NCI-H2081 (cell line): ENCODE measurements at regions not wholly inside any gene's neighbourhood (a gene's known extent, or its start where the extent isn't known, plus 50 kb on each side); places are given as distances from the start of the nearest gene placed in this dataset.
"Not testable (repeated sequence)": the region's sequence is repeated elsewhere in the genome, so short reads cannot be mapped to it uniquely, and the experiment has no call there.

Source experiments
- DNase-seq, 2 experiments: peaks; one replicate each; lab custom pipeline; 2025; lab: John Stamatoyannopoulos, UW

DNA sequence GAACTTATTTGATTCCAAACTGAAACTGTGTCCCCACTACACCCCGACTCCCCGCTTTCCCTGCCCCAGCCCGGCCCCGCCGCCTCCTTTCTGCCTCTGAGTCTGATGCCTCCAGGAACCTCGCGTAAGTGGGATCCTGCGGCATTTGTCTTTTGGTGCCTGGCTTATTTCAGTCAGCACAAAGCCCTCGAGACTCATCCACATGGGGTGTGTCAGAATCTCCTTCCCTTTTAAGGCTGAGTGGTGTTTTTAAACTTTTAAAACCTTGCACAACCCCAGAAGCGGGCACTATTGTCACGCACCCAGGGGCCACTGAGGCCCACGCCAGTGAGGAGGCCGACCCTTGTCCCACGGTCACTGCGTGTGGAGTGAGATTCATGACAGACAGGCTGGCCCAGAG lies 206.9 kb downstream of the NPIPB11 start:
- not testable (repeated sequence) for DNase-seq

DNA sequence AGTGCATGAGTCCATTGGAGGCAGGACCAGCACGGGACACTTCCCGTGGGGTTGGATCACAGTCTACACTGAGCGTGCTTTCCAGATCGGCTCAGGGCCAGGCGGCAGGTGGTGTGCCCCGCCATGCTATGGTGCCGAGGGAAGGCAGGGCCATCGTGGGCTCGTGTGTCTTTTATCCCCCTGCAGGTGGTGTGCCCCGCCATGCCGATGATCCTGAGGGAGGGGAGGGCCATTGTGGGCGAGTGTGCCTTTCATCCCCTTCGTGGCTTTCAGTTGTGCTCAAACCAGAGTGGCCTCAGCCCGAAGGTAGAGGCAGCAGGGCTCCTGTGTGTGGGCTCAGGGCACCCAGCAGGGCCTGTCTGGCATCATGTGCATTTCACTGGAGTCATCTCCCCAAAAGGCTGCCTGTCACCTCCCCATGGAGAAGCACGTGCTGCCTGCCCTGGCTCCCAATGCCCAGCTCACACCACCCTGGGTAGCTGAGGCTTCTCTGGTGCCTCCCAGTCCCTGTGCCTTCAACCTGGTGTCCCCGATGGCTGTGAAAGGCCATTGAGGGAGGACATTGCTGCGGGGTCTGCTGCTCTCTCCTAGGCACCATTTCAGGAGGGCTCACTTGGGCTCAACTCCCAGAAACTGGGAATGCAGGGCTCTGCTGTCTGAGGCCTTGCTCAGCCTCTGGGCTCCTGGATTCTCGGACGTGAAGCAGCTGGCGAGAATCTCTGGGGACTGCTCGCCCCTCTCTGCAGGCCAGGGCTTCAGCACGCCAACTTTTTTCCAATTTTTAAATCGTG lies 207.6 kb downstream of the NPIPB11 start:
- DNase-seq = no peak

DNA sequence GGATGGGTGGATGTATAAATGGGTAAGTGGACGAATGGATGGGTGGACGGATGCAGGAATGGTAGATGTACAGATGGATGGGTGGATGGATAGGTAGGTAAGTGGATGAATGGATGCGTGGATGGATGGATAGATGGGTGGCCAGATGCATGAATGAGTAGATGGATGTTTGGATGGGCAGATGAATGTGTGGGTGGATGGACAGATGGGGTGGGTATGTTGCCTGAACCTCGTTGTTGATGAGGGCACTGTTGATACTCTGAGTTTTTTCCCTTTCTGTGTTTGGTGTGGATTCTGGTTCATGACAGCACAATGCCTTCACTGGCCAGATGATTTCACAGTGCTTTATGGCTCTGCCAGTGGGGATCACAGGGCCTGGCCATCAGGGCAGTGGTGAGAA lies 208.3 kb downstream of the NPIPB11 start:
- no peak for DNase-seq

DNA sequence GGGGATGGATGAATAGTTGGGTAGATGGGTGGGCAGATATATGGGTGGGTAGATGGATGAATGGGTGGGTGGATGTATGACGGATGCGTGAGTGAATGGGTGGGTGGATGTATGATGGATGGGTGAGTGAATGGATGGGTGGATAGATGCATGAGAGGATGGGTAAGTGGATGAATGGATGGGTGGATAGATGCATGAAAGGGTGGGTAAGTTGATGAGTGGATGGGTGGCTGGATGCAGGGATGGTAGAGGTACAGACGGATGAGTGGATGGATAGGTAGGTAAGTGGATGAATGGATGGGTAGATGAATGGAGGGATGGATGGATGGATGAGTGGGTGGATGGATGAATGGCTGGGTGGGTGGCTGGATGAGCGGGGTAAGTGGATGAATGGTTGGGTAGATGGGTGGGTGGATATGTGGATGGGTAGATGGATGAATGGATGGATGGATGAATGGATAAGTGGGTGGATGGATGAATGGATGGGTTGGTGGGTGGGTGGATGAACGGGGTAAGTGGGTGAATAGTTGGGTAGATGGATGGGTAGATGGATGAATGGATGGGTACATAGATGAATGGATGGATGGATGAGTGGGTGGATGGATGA lies 208.9 kb downstream of the NPIPB11 start:
- DNase-seq = not testable (repeated sequence)

DNA sequence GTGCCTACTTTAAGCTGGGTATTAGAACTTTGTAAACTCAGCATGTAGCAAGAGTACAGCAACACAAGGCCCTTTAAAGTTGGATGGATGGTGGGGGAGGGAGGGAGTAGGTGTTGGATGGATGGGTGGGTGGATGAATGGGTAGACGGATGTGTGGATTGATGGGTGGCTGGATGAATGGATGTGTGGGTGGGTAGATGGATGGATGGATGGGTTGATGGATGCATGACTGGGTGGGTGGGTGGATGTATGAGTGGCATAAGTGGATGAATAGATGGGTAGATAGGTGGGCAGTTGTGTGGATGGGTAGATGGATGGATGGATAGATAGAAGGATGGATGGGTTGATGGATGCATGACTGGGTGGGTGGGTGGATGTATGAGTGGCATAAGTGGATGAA lies 209.8 kb downstream of the NPIPB11 start:
- not testable (repeated sequence) for DNase-seq

DNA sequence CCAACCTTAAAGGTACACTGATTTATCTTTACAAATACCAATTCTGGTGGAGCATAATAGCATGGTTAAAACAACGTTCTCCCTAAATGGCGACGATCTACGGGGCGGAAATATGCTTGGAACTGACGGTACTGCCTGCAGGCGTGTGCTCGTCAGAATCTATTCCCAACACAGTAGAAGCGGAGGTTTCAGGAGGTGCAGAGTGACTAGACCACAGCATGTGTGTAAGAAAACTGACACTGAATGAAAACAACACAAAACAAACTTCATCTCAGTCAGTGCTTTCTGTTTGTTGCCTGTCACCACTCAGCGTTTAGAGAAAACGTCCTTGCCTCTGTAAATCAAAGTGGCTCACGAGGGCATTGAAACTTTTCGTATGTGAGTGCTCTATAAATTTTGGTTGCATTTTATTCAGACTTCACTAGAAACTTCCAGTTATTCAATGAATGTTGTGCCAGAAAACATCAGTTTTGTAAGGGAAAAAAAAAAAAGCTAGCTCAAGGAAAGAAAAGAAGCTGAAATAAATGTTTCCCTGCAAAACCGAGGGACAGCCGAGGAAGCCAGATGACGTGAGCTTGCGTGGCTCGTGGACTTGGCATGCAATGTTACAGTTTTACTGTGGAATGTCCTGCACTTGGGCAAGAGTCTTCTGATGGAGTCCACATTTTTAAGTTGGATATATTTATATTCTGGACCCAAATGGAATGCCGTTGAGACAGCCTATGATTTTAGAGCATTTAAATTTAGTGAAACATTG lies 210.4 kb downstream of the LAT start:
- not testable (repeated sequence) for DNase-seq

DNA sequence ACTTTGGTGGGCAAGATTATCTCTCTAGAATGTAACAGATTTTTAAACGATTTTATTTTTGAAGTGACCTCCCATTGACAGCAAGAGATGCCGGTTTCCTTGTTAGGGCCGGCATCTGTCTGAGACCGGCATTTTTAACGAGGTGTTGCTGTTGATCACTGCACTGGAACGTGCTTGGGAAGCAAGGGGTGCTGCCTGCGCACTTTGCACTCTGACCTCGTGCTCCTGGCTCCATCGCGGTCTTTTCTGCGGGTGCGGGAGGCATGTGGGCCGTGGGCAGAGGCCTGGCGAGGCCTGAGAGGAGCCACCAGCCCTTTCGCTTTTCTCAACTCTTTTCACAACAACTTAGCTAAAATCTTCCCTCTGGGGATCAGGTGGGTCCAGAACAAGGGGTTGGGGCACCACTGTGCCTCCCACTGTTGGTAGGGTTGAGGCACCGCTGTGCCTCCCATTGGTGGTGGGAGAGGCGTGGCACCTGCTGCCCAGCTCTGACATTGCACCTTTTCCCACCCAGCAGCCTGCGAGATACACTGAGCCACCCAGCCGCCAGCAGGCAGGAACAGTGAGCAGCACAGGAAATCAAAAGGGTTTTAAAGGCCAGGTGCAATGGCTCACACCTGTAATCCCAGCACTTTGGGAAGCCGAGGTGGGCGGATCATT lies 209.5 kb downstream of the LAT start:
- not testable (repeated sequence) for DNase-seq

DNA sequence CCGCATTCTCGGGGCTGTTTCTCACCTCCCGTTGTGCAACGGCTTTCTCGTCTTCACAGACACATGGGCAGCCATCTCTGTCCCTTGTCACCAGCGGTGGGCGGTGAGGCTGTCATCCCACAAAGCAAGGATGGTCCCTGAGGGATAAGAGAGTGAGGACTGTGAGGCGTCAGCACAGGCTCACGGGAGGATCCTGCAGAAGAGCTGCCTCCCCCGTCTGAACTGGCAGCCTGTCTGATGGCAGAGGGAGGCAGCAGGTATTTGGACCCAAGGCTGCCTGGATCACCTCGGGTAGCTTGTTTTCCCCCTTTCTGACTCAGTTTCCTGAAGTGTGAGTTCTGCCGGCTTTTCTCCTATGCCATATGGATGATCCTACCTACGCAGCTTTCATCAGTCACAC lies 208.8 kb downstream of the LAT start:
- DNase-seq = not testable (repeated sequence)

DNA sequence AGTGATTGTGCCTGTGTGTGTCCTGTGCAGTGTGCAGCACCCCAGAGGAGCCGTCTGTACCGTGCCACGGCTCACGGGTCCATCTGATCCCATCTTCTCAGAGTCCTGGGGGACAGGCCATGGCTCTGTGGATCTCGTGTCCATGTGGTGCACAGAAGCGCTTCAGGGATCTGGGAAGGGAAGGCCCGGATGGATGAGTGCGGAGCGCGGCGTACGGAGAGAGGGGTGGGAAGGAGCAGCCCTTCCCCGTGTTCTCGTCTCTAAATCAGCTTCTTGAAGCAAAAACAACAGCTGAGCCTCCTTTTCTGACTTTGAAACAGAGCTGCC lies 208.4 kb downstream of the LAT start:
- DNase-seq = not testable (repeated sequence)

DNA sequence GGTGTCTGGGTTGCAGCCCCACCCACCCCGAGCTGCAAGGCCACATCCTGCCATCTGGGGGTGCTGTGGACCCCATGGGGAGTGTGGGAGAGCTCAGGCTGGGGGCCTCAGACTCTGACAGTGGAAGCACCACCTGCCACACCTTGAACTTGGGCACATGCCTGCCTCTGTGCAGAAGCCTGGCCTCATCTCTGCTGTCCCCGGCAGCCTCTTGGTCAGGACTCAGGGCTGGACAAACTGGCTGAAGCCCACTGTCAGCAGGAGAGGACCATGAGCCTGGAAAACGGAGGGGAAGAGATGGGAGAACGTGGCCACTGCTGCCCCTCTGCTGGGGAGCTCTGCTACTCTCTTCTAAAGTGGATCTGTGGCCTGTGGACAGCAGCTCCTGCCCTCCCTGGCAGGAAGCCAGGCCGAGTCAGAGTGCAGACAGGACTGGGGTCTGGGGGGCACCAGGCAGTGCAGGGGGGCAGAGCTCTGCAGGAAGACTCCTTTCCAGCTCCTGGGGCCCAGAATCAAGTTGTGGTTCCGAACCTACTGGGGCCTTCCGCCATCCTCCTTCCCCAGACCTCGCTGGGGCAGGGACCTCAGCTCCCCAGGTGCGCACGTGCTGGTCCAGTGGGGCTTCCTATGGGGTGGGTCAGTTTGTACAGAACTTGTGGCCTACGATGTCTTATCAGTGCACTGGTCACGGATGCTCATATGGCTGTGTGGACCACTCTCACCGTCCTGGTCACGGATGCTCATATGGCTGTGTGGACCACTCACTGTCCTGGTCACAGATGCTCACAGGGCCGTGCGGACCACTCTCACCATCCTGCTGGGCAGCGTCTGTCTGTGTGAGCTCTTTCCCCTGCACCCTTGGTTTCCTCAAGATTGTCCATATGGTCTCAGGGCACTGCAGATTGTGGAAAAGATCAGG lies 207.7 kb downstream of the LAT start:
- no peak for DNase-seq

DNA sequence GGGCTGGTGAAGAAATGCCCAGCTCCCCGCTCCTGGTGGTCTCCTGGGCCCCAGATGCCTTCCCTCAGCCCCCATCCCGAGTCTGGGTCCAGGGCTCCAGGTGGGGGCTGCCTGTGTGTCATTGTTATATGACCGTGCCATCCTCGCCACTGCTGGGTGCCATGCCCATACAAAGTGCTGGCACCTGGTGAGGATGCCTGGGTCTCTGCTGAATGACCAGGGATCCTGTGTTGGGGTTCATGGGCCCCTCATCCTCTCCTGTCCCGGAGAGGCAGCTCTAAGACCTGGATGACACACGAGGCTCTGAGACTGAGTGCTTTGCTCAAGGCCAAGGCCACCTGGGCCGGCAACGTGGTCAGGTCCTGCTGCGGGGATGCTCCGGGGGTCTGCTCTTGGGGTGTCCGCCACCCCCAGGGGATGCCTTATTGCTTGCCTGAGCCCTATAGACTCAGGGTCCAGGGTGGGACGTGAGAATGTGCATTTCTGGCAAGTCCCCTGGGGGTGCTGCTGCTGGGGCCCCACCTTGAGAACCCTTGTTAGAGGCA lies 206.9 kb downstream of the LAT start:
- DNase-seq = not testable (repeated sequence)

DNA sequence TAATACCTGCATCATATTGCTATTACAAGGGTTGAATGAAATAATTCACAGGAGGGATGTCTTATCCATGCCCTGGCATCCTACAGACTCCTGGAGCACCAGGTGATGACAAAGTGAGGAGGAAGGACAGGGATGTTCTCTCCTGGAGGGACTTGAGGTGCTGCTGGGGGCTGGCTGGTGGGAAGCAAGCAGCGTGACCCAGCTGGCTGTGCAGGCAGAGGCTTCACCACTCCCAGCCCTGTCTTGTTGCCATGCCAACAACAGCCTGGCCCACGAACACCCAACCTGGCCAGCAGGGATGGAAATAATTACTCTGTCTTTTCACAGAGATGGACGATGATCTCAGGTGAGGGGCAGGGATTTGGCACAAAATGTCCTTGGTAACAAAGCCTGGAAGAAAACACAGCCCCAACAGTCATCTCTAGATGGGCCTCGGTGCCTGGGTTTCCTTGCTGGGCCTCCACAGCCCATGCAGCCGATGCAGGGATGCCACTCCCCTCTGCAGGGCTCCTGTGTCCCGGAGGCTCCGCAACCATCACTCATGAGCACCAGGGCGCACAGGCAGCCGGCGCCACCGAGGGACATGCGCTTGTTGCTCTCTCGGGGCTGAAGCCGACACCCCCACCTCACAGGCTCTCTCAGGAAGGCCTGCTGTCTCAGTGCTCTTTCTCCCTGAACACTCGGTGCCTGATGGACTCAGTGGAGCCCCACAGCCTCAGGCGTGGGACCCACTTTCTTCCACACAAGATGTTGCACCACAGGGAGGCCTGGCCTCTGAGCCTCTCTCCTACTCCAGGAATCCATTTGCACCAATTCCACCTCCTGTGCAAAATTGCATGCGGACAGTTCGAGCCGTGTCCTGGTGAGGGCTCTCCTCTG lies 205.9 kb downstream of the LAT start:
- DNase-seq = not testable (repeated sequence)

DNA sequence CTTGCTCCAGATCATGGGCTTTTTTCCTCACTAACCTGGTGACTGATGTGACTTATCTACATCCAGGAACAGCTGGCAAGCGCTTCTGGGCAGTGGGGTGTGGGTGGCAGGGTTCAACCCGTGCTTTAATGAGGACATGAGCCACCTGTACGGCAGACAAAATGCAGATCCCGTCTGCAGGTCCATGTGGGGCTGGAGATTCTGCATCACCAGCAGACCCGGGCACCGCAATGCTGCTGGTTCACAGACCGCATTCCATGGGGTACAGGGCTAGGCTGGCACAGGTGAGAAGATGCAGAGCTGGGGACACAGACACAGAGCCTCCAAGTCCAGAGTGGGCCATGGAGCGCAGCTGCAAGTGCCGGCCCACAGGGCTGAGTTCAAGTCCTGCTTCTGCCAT lies 204.0 kb downstream of the LAT start:
- not testable (repeated sequence) for DNase-seq

DNA sequence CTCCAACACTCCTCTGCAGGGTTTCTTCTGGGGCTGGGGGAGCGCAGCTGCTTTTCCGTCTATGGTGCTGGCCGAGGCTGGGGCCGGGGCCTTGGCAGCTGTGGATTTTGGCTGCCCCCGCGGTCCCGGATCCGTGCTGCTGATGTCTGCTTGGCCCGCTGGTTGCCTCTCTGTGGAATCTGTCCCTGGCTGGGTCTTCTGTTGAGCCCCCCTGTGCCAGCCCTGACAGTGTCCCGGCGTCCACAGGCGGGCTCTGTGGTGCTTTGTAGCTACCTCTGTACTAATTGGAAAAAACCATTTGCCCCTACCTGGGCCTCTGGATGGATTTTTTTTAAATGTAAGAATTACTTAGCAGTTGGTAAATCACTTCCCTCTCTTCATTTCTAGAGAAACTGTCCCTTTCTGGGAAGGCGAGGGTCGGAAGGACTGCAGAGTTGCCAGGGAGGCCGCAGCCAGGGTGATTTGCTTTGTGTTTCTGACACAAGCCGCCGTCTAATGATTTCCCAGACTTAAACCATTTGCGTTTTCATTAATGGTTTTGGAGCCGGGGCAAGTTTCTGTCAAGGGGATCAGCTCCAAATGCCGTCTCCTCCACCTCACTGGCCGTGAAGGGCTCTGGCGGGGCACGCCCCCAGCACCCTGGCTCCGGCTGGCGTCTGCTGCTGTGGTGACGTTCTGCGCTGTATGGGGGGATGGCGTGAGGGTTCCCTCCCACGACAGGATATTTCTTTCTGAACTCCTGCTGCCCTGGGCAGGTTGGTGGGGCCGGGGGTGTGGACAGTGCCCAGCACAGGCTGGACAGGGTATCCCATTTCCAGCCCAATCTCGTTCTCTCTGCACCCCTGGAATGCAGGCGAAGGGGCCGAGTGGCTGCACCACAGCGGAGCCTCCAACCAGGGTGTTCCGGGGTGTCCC lies 201.7 kb downstream of the LAT start:
- not testable (repeated sequence) for DNase-seq

DNA sequence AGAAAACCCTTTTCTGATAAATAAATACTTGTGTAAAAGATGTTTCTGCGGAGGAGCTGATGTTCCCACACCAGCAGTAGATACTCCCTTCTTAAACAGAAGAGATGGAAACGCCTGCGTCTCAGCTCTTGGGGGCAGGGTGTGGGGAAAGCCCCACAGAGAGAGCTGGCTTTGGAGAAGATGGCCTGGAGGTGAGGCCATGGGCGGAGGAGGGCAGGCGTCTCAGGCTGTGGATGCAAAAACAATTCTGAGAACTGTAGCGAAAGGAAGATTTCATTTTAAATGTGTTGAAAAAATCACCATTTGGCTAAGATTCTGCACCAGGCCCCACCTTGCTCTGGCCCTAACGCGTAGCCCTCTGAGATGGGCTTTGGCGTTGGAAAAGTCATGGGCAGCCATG lies 201.0 kb downstream of the LAT start:
- not testable (repeated sequence) for DNase-seq

DNA sequence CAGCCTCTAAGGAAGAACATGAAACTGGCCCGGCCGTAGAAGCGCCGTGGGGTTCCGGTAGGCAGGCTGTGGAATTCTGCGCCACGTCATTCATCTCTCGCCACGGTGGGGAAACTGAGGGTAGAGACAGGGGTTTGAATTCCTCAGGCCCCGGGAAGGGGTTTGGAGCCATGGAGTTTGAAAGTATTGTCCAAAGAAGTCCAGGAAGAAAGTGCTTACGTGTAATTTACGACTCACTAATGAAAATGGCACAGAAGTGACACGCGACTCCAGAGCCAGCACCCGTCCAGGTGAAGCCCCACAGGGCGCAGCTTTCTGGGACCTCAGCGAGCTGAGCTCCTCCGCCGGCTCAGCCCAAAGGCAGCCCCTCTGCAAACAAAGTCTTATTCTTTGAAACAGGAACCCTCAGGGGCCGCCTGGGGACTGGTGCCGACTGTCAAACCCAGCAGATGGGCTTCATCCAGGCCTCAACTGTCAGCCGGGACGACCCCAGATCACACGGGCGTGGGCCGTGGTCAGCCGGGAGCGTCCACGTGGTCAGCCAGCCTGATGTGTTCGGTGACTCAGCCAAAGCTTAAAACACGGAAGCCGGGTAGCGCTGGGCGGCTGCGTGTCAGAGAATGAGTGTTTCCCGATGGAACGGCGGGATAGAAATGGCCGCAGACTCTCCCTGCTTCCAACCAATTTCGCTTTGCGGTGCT lies 200.0 kb downstream of the LAT start:
- DNase-seq = not testable (repeated sequence)

DNA sequence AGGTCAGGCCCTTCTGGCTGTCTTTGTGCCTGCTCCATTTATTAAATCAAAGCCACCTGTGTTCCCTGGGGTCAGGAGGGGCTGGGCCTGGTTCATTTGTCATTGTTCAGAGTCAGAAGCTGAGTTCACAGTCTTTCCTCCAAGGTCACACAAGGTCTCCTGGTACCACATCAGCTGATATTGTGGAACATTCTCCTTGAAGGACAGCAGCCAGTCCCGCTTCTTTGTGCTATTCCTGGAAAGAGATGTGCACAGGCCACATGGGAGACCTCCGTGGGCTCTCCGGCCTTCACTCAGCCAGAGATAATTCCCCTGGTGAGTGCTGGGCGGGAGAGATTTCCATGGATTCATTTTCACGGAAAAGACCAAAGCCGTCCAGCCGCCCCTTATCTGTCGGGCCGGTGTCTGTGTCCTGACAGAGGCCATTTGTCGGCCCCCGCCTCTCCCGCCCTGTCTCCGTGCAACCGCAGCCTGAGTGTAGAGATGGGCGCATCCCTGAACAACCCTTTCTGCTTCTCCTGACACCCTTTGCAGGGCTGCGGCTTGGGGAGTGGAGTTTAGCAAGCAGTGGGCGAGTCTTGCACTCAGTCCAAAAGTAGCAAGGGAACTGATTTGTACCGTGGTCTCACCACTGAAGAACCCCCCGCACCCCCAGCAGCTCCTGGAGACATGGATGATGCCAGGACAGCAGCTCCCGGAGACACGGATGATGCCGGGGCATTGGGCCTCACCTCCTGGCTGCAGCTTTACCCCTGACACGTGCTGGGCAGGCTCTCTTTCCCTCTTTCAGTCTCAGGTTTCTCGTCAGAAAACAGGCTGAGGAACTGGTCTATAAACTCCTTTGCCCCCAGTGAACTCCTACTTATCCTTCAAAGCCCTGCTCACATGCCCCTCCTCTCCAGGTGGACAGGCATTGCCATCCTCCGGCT lies 198.4 kb downstream of the LAT start:
- not testable (repeated sequence) for DNase-seq
